Activated CD8-positive, alpha-beta memory T cell treated with anti-CD3 and anti-CD28 coated beads for 36 hours (primary cell): ENCODE measurements at regions not wholly inside any gene's neighbourhood (a gene's known extent, or its start where the extent isn't known, plus 50 kb on each side); places are given as distances from the start of the nearest gene placed in this dataset.
"Not testable (repeated sequence)": the region's sequence is repeated elsewhere in the genome, so short reads cannot be mapped to it uniquely, and the experiment has no call there.

Experiments
- CTCF ChIA-PET: fragments of 350-600 bp; sonication (Branson Sonifier 250); formaldehyde crosslinking; loops from one replicate; lab custom pipeline; 2021; ENCODE audit warnings: antibody characterized with exemption; lab: Charles Lee
- POLR2A ChIA-PET: fragments of 350-600 bp; sonication (Branson Sonifier 250); formaldehyde crosslinking; loops from one replicate; lab custom pipeline; 2021; ENCODE audit warnings: antibody characterized with exemption; lab: Charles Lee

DNA sequence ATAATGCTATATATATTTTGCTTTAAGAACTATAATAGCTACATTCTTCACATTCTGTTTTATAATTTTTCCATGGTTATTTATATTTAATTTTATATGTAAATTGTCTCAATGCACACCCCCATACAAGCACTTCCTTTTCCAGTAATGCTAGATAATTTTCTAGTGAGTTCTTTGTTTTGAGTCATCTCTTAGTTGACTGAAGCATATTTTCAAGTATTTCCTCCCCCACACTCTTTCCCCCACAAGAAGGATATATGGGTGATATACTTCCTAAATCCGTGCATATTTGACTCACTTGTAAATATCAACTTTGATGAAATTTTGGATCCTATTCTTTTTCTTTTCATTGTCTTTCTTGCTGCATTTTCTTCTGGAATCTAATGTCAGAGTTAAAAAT lies 82.1 kb upstream of the SRSF6 start:
- ChIA-PET CTCF (no interaction called here), POLR2A (no interaction called here)

GRCh38 chr20:43372051-43372450 lies 85.6 kb upstream of the SRSF6 start:
- ChIA-PET CTCF (no interaction called here), POLR2A (no interaction called here)

- ChIA-PET CTCF (no interaction called here), POLR2A (no interaction called here)
These were observed 92.0 kb upstream of the SRSF6 start for GRCh38 chr20:43365691-43366090.

DNA sequence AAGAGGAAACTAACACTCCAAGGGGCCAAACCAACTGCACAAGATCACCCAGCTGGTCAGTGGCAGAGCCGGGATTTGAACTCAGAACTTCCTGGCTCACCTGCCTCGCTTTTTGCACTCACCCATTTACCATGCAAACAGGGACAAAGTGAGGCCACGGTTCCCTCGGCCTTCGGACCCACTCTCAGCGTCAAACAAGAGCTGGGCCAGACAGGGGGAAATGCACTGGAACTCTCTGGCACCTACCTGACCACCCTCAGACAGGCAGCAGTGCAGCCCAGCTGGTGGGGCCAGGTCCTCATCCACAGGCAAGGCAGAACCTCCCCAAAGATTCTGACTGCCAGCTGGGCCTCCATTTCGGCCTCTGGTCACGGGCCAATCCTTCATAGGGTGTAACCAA lies 93.7 kb upstream of the SRSF6 start:
- CTCF ChIA-PET = no interaction called here
- POLR2A ChIA-PET = no interaction called here

DNA sequence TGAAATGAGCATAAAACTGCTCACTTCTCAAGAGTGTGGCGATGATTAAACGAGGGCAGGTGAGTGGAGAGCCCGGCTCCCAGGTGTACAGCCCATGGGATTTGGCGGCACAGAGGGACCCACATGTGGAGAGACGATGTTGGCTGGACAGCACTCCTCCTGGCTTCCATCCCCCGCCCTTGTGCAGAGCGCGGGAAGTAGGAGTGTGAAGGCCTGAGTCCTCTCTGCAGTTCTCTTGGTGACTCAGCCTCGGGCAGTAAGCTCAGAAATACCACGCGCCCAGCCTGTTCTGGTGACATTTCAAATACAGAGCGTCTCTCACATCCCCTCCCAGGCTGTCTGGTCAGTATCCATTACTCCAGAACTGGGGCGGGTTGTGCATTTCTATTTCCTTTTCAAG lies 94.2 kb upstream of the SRSF6 start:
- POLR2A ChIA-PET = no interaction called here

GRCh38 chr20:43361526-43361925 lies 96.2 kb upstream of the SRSF6 start:
- ChIA-PET POLR2A (no interaction called here), CTCF (no interaction called here)

More for the DNA sequence above, 94.2 kb upstream of the SRSF6 start:
- CTCF ChIA-PET = no interaction called here

GRCh38 chr20:43360016-43360415 lies 97.7 kb upstream of the SRSF6 start:
- POLR2A ChIA-PET = no interaction called here
- CTCF ChIA-PET = no interaction called here

GRCh38 chr20:43358811-43359210 lies 98.9 kb upstream of the SRSF6 start:
- CTCF ChIA-PET = interaction anchor here (0.6 kb wide), 2 partner anchors 307 to 780 kb away, joined by 3 to 4 read pairs; no protein-coding TSS in a partner anchor

GRCh38 chr20:43357352-43357751 lies 100.3 kb upstream of the SRSF6 start:
- POLR2A ChIA-PET = no interaction called here
- CTCF ChIA-PET = no interaction called here

More at GRCh38 chr20:43358811-43359210, 98.9 kb upstream of the SRSF6 start:
- POLR2A ChIA-PET = no interaction called here

GRCh38 chr20:43355610-43356009 lies 102.1 kb upstream of the SRSF6 start:
- POLR2A ChIA-PET = no interaction called here
- CTCF ChIA-PET = no interaction called here

- ChIA-PET POLR2A (no interaction called here), CTCF (no interaction called here)
These were observed 104.7 kb upstream of the SRSF6 start for GRCh38 chr20:43352996-43353395.

- CTCF ChIA-PET, POLR2A ChIA-PET: not testable (repeated sequence)
These were observed 107.0 kb upstream of the SRSF6 start for GRCh38 chr20:43350694-43351093.

- ChIA-PET CTCF (no interaction called here), POLR2A (no interaction called here)
These were observed 107.9 kb upstream of the SRSF6 start for GRCh38 chr20:43349841-43350240.

- POLR2A ChIA-PET, CTCF ChIA-PET: not testable (repeated sequence)
These were observed 109.9 kb upstream of the SRSF6 start for GRCh38 chr20:43347839-43348238.

DNA sequence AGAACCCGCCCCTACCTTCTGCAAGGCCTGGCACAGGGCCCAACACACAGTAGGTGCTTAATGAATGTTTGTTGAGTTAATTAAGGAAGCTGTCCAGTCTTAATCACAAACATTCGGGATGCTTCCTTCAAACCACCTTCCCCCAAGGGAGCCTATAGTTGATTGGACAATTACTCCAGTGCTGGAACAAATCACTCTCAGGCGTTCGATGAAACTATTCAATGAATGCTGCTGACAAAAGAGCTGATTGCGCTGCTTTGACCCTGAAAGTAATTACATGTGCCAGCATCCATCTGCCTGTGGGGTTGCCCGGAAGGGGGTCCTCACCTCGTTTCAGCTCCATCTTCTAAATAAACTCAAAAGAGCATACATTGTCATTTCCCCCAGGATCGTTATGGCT lies 112.0 kb upstream of the SRSF6 start:
- ChIA-PET POLR2A (no interaction called here), CTCF (no interaction called here)

DNA sequence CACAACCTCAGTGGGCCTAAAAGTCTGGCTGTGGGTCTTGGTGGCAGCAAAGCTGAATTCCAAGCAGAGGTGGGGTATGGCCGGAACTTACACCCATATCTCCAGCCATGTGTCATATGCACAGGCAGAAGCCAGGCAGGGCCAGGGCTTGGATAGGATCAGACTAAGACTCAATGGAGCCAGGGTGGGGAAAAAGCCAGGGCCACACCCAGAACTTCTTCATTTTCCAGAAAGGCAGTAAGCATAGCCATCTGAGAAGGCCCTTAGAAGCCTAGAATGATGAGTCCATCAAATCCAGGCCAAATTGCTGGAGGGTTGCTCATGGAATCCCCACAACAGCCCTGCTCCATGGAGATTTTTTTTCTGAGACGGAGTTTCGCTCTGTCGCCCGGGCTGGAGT lies 116.2 kb upstream of the SRSF6 start:
- ChIA-PET CTCF (no interaction called here), POLR2A (no interaction called here)

DNA sequence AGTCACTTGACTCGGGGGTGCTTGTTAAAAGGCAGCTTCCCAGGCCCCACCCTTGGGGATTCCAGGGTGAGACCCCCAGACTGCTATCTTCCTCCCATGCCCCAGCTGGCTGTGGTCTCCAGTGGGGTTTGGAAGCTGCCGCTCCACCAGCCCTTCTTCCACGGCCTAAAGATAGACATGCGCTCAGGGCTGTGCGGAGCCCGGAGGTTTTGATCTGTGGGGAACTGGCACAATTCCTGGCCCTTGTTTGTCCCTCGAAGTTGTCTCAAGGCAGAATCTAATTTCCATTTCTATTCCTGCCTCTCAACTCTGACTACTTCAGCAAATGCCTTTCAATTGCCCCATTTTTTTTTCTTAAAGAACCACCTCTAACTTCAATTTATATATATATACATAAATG lies 120.7 kb upstream of the SRSF6 start:
- ChIA-PET CTCF (no interaction called here), POLR2A (no interaction called here)

DNA sequence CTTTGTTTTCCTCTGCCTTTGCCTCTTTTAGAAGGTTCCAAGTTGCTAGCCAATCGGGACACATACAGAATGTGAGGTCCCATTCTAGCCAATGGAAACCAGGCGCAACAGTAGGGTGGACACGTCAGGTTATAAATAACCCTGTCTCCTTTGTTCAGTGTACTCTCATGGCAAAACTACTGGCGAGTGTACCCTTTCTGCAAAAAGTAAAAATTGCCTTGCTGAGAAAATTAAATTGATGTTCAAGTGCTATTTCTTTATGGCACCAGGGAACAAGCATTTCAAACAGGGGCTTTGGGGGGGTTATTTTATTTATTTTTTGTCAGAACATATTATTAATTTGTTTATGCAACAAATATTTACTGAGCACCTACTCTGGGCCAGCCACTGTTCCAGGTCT lies 123.6 kb upstream of the SRSF6 start:
- ChIA-PET CTCF (no interaction called here), POLR2A (no interaction called here)

GRCh38 chr20:43331906-43332305 lies 125.8 kb upstream of the SRSF6 start:
- ChIA-PET POLR2A (no interaction called here), CTCF (no interaction called here)

- ChIA-PET POLR2A (no interaction called here), CTCF (no interaction called here)
These were observed 129.0 kb upstream of the SRSF6 start for GRCh38 chr20:43328697-43329096.

GRCh38 chr20:43327234-43327633 lies 130.5 kb upstream of the SRSF6 start:
- POLR2A ChIA-PET, CTCF ChIA-PET: not testable (repeated sequence)

DNA sequence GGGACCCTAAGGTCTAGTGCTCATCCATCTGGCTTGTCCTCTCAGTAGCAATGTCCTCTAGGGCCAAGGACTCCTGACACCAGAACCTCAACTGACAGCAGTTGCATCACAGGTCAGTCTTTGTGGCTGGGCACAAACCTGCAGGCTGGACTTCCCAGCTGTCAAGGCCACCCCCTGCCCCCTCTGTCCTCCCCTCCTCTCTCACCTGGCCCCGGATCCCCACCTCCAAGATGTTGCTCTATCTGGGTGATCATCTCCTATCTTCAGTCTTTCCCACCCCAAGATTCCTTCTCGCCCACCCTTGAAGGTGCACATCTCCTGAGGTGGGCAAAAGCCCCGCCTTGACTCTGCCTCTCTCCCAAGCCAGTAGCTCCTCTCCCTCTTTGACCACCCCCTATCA lies 131.8 kb upstream of the SRSF6 start:
- ChIA-PET POLR2A (no interaction called here), CTCF (interaction anchor here (0.7 kb wide), 1 partner anchor 1668 kb away, joined by 3 read pairs; no protein-coding TSS in a partner anchor)
